Neural progenitor cell (in vitro differentiated cells): ENCODE measurements at regions not wholly inside any gene's neighbourhood (a gene's known extent, or its start where the extent isn't known, plus 50 kb on each side); places are given as distances from the start of the nearest gene placed in this dataset.

ENCODE experiments used
- CTCF ChIP-seq: fragments of 200-600 bp; sonication (generic); IDR thresholded peaks from 2 replicates; pipeline ENCODE4 v1.5.1; 2017; ENCODE audit warnings: antibody characterized with exemption, mild to moderate bottlenecking
- EZH2 ChIP-seq: fragments of 200-600 bp; sonication (generic); IDR thresholded peaks from 2 replicates; pipeline ENCODE4 v1.6.1; 2017; ENCODE audit warnings: antibody characterized with exemption, mild to moderate bottlenecking, moderate library complexity
- EZH2phosphoT487 ChIP-seq: fragments of 200-600 bp; sonication (generic); IDR thresholded peaks from 2 replicates; pipeline ENCODE4 v1.6.1; 2017; ENCODE audit warnings: antibody characterized with exemption

GRCh38 chr2:114175507-114175906 lies 266.9 kb upstream of the DPP10 start:
- TF ChIP-seq CTCF = no peak
- TF ChIP-seq EZH2phosphoT487 = no peak
- no peak for TF ChIP-seq EZH2
